ENCODE measurements at regions not wholly inside any gene's neighbourhood (a gene's known extent, or its start where the extent isn't known, plus 50 kb on each side); places are given as distances from the start of the nearest gene placed in this dataset.

- TF ChIP-seq CEBPB (IDR thresholded peaks at IDR 0.05), result no peak
- TF ChIP-seq TAF1 (IDR thresholded peaks at IDR 0.05; ENCODE audit: low read depth), result no peak
- TF ChIP-seq CREB1 (IDR thresholded peaks at IDR 0.05; ENCODE audit: low read depth), result no peak
- no peak for TF ChIP-seq MAX (IDR thresholded peaks at IDR 0.05)
- TF ChIP-seq NFIC (IDR thresholded peaks at IDR 0.05), result no peak
- TF ChIP-seq TEAD4 (IDR thresholded peaks at IDR 0.05), result no peak
- TF ChIP-seq EGR1 (IDR thresholded peaks at IDR 0.05), result no peak
- no peak for TF ChIP-seq REST (IDR thresholded peaks at IDR 0.05; ENCODE audit: low read depth)
- TF ChIP-seq EP300 (IDR thresholded peaks at IDR 0.05; ENCODE audit: borderline replicate concordance), result no peak
- TF ChIP-seq FOXM1 (IDR thresholded peaks at IDR 0.05; ENCODE audit: borderline replicate concordance, low read depth), result no peak
- no peak for TF ChIP-seq USF1 (IDR thresholded peaks at IDR 0.05)
- TF ChIP-seq YY1 (IDR thresholded peaks at IDR 0.05; ENCODE audit: low read depth), result no peak
- TF ChIP-seq RAD21 (IDR thresholded peaks at IDR 0.05; ENCODE audit: low read depth), result no peak
- TF ChIP-seq ZBTB7A (IDR thresholded peaks at IDR 0.05; ENCODE audit: low read depth), result no peak
- no peak for TF ChIP-seq TCF12 (IDR thresholded peaks at IDR 0.05; ENCODE audit: low read depth)
These were observed 211.0 kb upstream of the TTC14 start for GRCh38 chr3:180391001-180391400.

GRCh38 chr3:180401226-180401625 lies 200.7 kb upstream of the TTC14 start:
- TF ChIP-seq CEBPB (IDR thresholded peaks at IDR 0.05) (no peak), TCF12 (IDR thresholded peaks at IDR 0.05; ENCODE audit: low read depth) (no peak), MAX (IDR thresholded peaks at IDR 0.05) (no peak), NFIC (IDR thresholded peaks at IDR 0.05) (no peak), ZBTB7A (IDR thresholded peaks at IDR 0.05; ENCODE audit: low read depth) (no peak), CREB1 (IDR thresholded peaks at IDR 0.05; ENCODE audit: low read depth) (no peak), REST (IDR thresholded peaks at IDR 0.05; ENCODE audit: low read depth) (no peak), EGR1 (IDR thresholded peaks at IDR 0.05) (no peak), FOXM1 (IDR thresholded peaks at IDR 0.05; ENCODE audit: borderline replicate concordance, low read depth) (no peak), TEAD4 (IDR thresholded peaks at IDR 0.05) (no peak), USF1 (IDR thresholded peaks at IDR 0.05) (no peak), YY1 (IDR thresholded peaks at IDR 0.05; ENCODE audit: low read depth) (no peak), TAF1 (IDR thresholded peaks at IDR 0.05; ENCODE audit: low read depth) (no peak), EP300 (IDR thresholded peaks at IDR 0.05; ENCODE audit: borderline replicate concordance) (no peak), RAD21 (IDR thresholded peaks at IDR 0.05; ENCODE audit: low read depth) (no peak)

GRCh38 chr3:180402471-180403073 lies 199.4 kb upstream of the TTC14 start:
- TF ChIP-seq NFIC (IDR thresholded peaks at IDR 0.05) (no peak), TAF1 (IDR thresholded peaks at IDR 0.05; ENCODE audit: low read depth) (no peak), FOXM1 (IDR thresholded peaks at IDR 0.05; ENCODE audit: borderline replicate concordance, low read depth) (no peak), YY1 (IDR thresholded peaks at IDR 0.05; ENCODE audit: low read depth) (no peak)

GRCh38 chr3:180403156-180403555 lies 198.8 kb upstream of the TTC14 start:
- no peak for TF ChIP-seq EP300 (IDR thresholded peaks at IDR 0.05; ENCODE audit: borderline replicate concordance)
- no peak for TF ChIP-seq TEAD4 (IDR thresholded peaks at IDR 0.05)
- TF ChIP-seq CREB1 (IDR thresholded peaks at IDR 0.05; ENCODE audit: low read depth), result no peak
- TF ChIP-seq YY1 (IDR thresholded peaks at IDR 0.05; ENCODE audit: low read depth), result no peak
- TF ChIP-seq ZBTB7A (IDR thresholded peaks at IDR 0.05; ENCODE audit: low read depth), result no peak
- TF ChIP-seq TAF1 (IDR thresholded peaks at IDR 0.05; ENCODE audit: low read depth), result no peak

DNA sequence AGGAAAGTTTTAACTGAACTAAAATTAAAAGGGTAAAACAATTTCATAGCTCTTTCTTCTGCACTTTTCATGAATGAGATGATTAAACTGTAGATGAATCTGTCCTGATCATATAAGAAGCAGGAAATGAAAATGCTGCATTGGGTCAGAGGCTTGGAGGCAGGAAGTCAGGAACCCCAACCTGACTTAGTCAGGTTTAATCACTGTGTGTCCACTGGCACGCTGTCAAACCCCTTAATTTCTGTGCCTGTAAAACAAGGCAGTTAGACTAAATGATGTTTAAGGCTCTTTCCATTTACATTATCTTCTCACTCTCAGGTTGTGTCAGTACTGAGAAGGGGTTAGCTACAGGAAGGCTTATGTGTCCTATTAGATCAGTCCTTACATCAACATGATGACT lies 193.3 kb upstream of the TTC14 start:
- TF ChIP-seq TAF1 (IDR thresholded peaks at IDR 0.05; ENCODE audit: low read depth) (no peak), USF1 (IDR thresholded peaks at IDR 0.05) (no peak), YY1 (IDR thresholded peaks at IDR 0.05; ENCODE audit: low read depth) (no peak), CREB1 (IDR thresholded peaks at IDR 0.05; ENCODE audit: low read depth) (no peak), MAX (IDR thresholded peaks at IDR 0.05) (no peak), TCF12 (IDR thresholded peaks at IDR 0.05; ENCODE audit: low read depth) (no peak), ZBTB7A (IDR thresholded peaks at IDR 0.05; ENCODE audit: low read depth) (no peak), RAD21 (IDR thresholded peaks at IDR 0.05; ENCODE audit: low read depth) (no peak), TEAD4 (IDR thresholded peaks at IDR 0.05) (no peak), EP300 (IDR thresholded peaks at IDR 0.05; ENCODE audit: borderline replicate concordance) (no peak), REST (IDR thresholded peaks at IDR 0.05; ENCODE audit: low read depth) (no peak)

All from Ishikawa (cell line).